ENCODE measurements at regions not wholly inside any gene's neighbourhood (a gene's known extent, or its start where the extent isn't known, plus 50 kb on each side); places are given as distances from the start of the nearest gene placed in this dataset.

DNA sequence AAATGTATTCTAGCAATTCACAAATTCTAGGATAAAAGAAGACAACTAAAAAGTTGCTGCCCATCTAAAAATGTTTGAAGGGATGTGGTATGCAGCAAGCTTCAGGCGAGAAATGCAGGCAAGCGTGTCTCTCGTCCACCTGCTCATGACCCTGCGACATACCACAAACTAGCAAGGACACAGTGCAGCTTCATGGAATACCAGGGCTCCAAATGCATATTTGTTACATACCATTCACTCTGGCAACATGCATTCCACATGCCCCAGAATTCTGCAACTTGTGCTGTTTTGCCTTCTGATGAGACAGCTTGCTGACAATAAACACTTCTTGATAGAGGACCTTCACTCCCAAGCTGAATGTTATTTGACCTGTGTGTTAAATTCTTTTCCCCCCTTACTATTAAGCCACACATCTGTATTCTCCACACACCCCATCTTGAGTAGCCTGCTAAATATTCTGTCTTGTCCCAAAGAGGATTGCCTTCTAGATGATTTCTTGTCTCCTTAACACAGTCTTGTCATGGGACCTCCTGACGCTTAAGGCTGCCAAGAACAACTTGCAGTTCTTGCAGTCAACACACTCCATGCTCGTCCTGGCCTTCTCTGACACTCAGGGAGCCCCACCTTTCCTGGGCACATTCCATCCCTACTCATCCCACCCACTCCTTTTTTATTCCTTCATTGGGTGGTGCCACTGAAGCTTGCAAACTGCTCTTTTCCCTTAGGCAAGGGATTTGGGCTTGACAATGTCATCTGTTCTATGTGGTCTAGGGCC lies 340.5 kb downstream of the PIK3R1 start (continued):
- TF ChIP-seq ZNF462 (CRISPR knock-in tag; IDR thresholded peaks at IDR 0.05) (no peak), STAT1 (IDR thresholded peaks at IDR 0.05; ENCODE audit: unreplicated experiment) (no peak)

DNA sequence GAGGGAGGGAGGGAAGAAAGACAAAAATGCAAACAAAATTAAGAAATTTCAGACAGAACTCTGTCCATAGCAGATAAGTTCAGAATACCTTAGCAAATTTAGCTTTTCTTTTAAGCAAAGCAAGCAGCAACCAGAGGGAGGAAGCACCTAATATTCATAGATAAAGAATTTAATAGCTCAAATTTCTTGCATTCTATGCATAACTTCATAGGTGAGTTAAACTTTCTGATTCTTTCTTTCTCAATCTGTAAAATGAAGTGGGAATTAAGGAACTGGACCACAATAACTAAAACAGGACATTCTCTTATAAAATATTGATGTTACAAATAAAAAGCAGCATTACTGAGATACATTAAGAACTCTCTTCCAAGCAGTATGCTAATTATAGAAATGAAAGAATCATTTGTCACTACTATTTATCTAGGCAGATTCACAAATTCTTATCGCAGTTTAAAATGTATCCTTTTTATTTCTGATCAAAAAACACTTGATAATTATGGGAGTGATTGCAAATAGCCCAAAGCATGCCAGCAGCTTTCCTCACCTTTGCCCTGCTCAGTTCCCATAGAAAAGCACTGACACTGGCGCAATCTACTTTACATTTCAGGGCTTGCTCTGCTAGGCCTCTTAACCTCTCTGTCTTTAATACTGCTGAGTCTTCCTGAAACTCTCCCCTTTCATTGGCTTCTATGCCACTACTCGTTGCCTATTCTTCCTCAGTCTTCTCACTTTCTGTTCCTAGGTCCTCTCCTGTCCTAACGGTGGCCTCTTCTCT lies 341.8 kb downstream of the PIK3R1 start:
- DNase-seq (ENCODE audit: low spot score) (no peak), ATAC-seq (no peak)
- no peak overlapping the region for H3K4me3 ChIP-seq
- peaks cover 4% of the 10 kb centered on the region for H3K4me1 Mint-ChIP-seq
- no peaks in the 10 kb centered on the region for H3F3A ChIP-seq (replicated peaks; ENCODE audit: low read depth)
- no peak overlapping the region for H2AFZ ChIP-seq
- H3K9me3 Mint-ChIP-seq = no peaks in the 10 kb centered on the region
- no peaks in the 10 kb centered on the region for H3K27me3 Mint-ChIP-seq (ENCODE audit: insufficient read depth, low read depth, poor library complexity)
- 0 out of 2 replicates have a peak, but pooled peaks cover 15% of the 10 kb centered on the region for H3K9me2 ChIP-seq (ENCODE audit: insufficient read depth)
- H3K4me2 ChIP-seq = no peak overlapping the region
- peaks cover 10% of the 10 kb centered on the region for H3K4me1 ChIP-seq (ENCODE audit: insufficient read depth)
- H3K36me3 ChIP-seq (ENCODE audit: insufficient read depth) = 0 out of 2 replicates have a peak, but pooled peaks cover 4% of the 10 kb centered on the region
- H4K20me1 ChIP-seq (replicated peaks; ENCODE audit: insufficient read depth) = no peaks in the 10 kb centered on the region
- no peaks in the 10 kb centered on the region for H3K79me2 ChIP-seq (replicated peaks; ENCODE audit: insufficient read depth)
- H3K27ac Mint-ChIP-seq = no peak overlapping the region
- H3K4me3 Mint-ChIP-seq = no peak overlapping the region
- no peaks in the 10 kb centered on the region for H3K27me3 ChIP-seq (ENCODE audit: insufficient read depth)
- no peak overlapping the region for H3K27ac ChIP-seq (ENCODE audit: low read depth)
- no peaks in the 10 kb centered on the region; the same call in 2 of the 3 replicates for H3K36me3 Mint-ChIP-seq (ENCODE audit: low read depth)
- TF ChIP-seq ZNF331 (CRISPR knock-in tag; IDR thresholded peaks at IDR 0.05; ENCODE audit: low read depth) = no peak
- TF ChIP-seq REST (IDR thresholded peaks at IDR 0.05; ENCODE audit: unreplicated experiment) = no peak
- no peak for TF ChIP-seq CTCF (conservative IDR thresholded peaks at IDR 0.05; ENCODE audit: low read depth in 2 of 2)
- TF ChIP-seq EZH2 (IDR thresholded peaks at IDR 0.05; ENCODE audit: low read depth, unreplicated experiment) = no peak
- no peak for TF ChIP-seq EZH2phosphoT487 (IDR thresholded peaks at IDR 0.05; ENCODE audit: unreplicated experiment)
- TF ChIP-seq STAT1 (IDR thresholded peaks at IDR 0.05; ENCODE audit: unreplicated experiment) = no peak
- TF ChIP-seq ETS1 (IDR thresholded peaks at IDR 0.05) = no peak
- TF ChIP-seq JUNB (IDR thresholded peaks at IDR 0.05; ENCODE audit: unreplicated experiment) = no peak
- TF ChIP-seq POLR2AphosphoS5 (IDR thresholded peaks at IDR 0.05; ENCODE audit: low read depth) = no peak

All from GM23338 (cell line).